GM18505 (cell line): ENCODE measurements at regions not wholly inside any gene's neighbourhood (a gene's known extent, or its start where the extent isn't known, plus 50 kb on each side); places are given as distances from the start of the nearest gene placed in this dataset.
A peak's percentile ranks its signal among the peaks of the same experiment; 100 is the strongest.

Experiments
- ATAC-seq: cut with Tn5 transposase; IDR thresholded peaks from one replicate; pipeline ENCODE4 v1.9.1; 2021; ENCODE audit not compliant: unreplicated experiment
- POLR2A ChIP-seq: IDR thresholded peaks from 4 replicates; pipeline ENCODE4 v1.6.1; 2011; ENCODE audit warnings: borderline replicate concordance; ENCODE audit not compliant: insufficient read depth, insufficient read length; ENCODE audit errors: extremely low read depth

DNA sequence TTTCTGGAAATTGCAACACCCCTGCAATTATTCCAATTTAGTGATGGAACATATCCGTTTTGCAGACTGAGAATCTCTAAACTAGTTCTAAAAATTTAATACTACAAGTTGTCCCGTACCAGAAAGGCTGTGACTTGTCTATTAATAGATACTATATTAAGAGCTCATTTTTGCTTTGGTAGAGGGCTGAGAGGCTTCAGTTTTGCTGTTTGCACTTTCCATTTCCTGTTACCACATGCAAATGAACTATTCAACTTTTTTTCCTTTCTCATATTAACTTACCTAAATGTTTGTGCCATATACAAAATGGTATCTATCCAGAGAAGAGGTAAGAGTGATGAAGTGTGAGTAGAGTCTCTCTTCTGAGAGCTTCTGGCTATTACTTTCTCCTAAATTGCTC, 101.5 kb upstream of the CRBN start:
- no peak for TF ChIP-seq POLR2A
- ATAC-seq, result peak; percentile 74

GRCh38 chr3:3280396-3280795, 100.9 kb upstream of the CRBN start:
- no peak for ATAC-seq
- no peak for TF ChIP-seq POLR2A

- no peak for TF ChIP-seq POLR2A
- ATAC-seq, result no peak
Observed at GRCh38 chr3:3278073-3278472, 98.6 kb upstream of the CRBN start.

DNA sequence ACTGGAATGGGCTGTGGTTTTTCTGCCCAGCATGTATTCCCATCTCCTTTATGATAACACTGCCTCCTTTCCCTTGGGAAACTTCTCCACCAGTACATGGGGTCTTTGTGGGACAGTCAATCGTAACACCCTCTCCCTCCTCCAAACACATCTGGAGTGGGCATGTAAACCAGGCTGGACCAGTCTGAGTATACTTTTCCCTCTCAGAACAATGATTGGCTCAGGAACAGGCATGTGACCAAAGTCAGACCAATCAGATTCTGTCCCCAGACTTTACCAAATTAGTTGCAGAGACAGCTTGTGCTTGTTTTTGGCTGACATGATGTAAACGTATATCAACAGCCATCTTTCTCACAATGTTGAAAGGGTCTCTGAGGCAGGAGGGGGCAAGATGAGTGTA, 97.1 kb upstream of the CRBN start:
- TF ChIP-seq POLR2A, result no peak
- no peak for ATAC-seq

DNA sequence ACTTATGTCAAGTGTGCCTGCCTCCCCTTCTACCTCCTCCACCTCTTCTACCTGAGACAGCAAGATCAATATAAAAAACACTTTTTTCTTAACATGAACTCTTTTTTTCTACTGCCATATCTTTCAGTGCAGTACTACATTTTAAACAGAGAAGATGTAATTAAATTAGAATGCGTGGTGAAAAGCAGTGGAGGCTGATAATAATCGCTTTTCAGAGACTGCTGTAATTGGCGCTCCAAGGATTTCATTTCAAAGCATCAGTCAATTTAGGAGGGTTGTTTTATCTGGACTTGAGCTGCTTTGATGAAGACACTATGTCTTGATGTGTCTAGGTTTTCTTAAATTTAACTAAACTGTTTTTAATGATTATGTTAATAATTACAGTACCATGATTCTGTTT, 85.3 kb upstream of the CRBN start:
- TF ChIP-seq POLR2A, result no peak
- ATAC-seq, result no peak

- peak; percentile 51 for ATAC-seq
- no peak for TF ChIP-seq POLR2A
Observed at GRCh38 chr3:3260870-3261269, 81.4 kb upstream of the CRBN start.

GRCh38 chr3:3259181-3259580, 79.7 kb upstream of the CRBN start:
- no peak for ATAC-seq
- TF ChIP-seq POLR2A, result no peak

DNA sequence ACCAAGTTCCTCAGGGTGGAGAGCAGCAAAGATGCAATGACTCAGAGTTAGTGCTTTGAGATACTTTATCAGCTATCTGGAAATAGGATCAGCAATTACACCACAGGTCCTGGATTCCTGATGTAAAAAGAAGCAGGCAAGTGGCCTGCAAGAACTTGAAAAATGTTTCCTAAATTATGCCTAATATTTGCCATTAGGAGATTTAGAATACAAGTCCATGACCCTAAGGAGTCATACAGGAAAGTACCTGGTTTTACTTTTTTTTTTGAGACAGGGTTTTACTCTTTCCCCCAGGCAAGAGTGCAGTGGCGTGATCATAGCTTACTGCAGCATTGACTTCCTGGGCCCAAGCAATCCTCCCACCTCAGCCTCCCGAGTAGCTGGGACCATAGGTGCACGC, 78.8 kb upstream of the CRBN start:
- no peak for ATAC-seq
- no peak for TF ChIP-seq POLR2A

DNA sequence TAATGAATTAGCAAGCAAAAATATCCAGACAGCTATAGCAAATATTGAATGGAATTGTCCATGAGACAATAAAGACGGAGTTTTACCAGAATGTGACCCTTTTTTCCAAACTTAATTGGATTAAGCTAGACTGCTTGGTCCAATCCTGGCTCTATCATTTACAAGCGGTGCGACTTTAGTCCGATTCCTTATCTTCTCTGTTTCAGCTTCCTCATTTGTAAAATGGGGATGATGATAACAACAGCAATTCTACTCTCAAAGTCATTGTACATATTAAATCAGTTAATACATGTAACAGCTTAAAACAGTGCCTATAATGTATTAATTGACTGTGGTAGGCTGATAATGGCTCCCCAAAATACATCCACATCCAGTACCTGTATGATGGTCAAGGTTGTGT, 62.1 kb upstream of the CRBN start:
- ATAC-seq, result no peak

DNA sequence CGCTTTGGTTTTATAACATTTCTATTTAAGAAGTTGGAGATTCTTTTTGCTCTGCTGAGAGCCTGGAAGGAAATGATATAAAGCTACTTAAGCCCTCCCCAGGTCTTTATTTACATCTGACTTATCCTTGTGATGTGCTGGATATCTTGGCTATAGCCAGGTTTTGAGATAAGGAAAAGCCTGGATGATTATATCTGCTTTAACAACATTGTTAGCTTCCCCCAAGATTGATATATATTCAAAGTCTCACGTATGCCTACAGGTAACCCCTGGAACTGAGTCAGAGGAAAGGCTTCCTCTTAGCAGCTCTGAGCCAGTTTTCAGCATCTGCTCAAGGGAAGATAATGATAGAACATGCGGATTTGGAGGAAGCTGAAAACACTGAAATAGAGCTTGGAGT, 61.5 kb upstream of the CRBN start:
- no peak for ATAC-seq
- TF ChIP-seq POLR2A, result no peak

More for the DNA sequence above, 62.1 kb upstream of the CRBN start:
- TF ChIP-seq POLR2A, result no peak

DNA sequence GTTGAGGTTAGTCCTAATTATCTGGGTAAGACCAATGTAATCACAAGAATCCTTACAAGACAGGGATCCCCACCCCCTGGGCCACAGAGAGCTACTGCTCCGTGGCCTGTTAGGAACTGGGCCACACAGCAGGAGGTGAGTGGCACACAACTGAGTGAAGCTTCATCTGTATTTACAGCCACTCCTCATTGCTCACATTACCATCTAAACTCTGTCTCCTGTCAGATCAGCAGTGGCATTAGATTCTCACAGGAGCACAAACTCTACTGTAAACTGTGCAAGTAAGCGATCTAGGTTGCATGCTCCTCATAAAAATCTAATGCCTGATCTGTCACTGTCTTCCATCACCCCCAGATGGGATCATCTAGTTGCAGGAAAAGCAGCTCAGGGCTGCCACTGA, 58.5 kb upstream of the CRBN start:
- TF ChIP-seq POLR2A, result no peak
- no peak for ATAC-seq

DNA sequence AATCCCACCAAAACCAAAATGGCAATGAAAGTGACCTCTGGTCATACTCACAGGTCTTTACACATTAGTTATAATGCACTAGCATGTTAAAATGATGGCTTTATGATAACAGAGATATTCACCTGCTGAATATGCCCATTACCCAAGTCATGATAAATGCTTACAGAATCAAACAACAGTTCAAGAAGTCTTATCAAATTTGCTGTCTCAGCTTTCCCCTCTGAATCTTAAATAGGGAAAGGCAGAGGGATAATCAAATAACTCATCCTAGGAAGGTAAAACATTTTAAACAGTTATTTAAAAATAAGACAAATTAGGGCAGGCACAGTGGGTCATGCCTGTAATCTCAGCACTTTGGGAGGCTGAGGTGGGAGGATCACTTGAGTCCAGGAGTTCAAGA, 52.8 kb upstream of the CRBN start:
- no peak for TF ChIP-seq POLR2A
- no peak for ATAC-seq
